ENCODE measurements at regions not wholly inside any gene's neighbourhood (a gene's known extent, or its start where the extent isn't known, plus 50 kb on each side); places are given as distances from the start of the nearest gene placed in this dataset.

GRCh38 chr10:14383266-14383665 lies 52.5 kb upstream of the FRMD4A start:
- H3K4me3 ChIP-seq (ENCODE audit: low read length in 2 of 2) = no peak overlapping the region
- H3K4me1 ChIP-seq (ENCODE audit: control insufficient read depth in 2 of 2, insufficient read depth in 1 of 2, low read depth in 1 of 2, low read length in 2 of 2) = peaks cover 9 to 16% of the 10 kb centered on the region in 2 donors
- H2BK15ac ChIP-seq (ENCODE audit: low read length) = no peak overlapping the region
- H2AK5ac ChIP-seq (ENCODE audit: low read depth, low read length) = no peak overlapping the region
- no peak overlapping the region for H4K91ac ChIP-seq (ENCODE audit: low read depth, low read length, poor library complexity)
- no peak overlapping the region for H3K4me2 ChIP-seq (ENCODE audit: insufficient read depth, low read length, poor library complexity, severe bottlenecking)
- no peak overlapping the region for H4K8ac ChIP-seq (ENCODE audit: low read depth, low read length)
- H3K36me3 ChIP-seq (replicated peaks in 1 of 2; ENCODE audit: control insufficient read depth in 2 of 2, insufficient read depth in 2 of 2, low read length in 2 of 2) = no peaks in the 10 kb centered on the region
- no peak overlapping the region for H3K9ac ChIP-seq (ENCODE audit: low read depth, low read length, poor library complexity)
- H3K27ac ChIP-seq (replicated peaks; ENCODE audit: low read length) = no peak overlapping the region
- no peak overlapping the region for H3K4ac ChIP-seq (ENCODE audit: low read length)
- whole genome bisulfite sequencing, 2 donors (ENCODE audit: extremely low coverage in 2 of 2, insufficient read length in 2 of 2, insufficient replicate concordance in 1 of 2) = no CpG with 5 or more reads among the region's 7 CpGs
- no peak overlapping the region for H2AFZ ChIP-seq (ENCODE audit: low read length)
- no peak overlapping the region for H3K23ac ChIP-seq (ENCODE audit: low read depth, low read length, poor library complexity)
- H3K14ac ChIP-seq (ENCODE audit: low read length) = no peak overlapping the region
- no peak for DNase-seq (ENCODE audit: low spot score)
- H3K27me3 ChIP-seq (ENCODE audit: control insufficient read depth in 3 of 3, insufficient read depth in 3 of 3, low read depth in 1 of 3, low read length in 3 of 3) = no peaks in the 10 kb centered on the region
- H2BK5ac ChIP-seq (ENCODE audit: low read length) = no peak overlapping the region
- no peak overlapping the region for H2BK12ac ChIP-seq (ENCODE audit: low read length)
- H2BK120ac ChIP-seq (ENCODE audit: low read depth, low read length) = no peak overlapping the region
- no peaks in the 10 kb centered on the region for H3K79me1 ChIP-seq (ENCODE audit: low read depth, low read length)
- no peaks in the 10 kb centered on the region for H3K9me3 ChIP-seq (replicated peaks in 1 of 2; ENCODE audit: control insufficient read depth in 2 of 2, insufficient read depth in 1 of 2, low read depth in 1 of 2, low read length in 2 of 2)
- no peak overlapping the region for H3K18ac ChIP-seq (ENCODE audit: low read length)

DNA sequence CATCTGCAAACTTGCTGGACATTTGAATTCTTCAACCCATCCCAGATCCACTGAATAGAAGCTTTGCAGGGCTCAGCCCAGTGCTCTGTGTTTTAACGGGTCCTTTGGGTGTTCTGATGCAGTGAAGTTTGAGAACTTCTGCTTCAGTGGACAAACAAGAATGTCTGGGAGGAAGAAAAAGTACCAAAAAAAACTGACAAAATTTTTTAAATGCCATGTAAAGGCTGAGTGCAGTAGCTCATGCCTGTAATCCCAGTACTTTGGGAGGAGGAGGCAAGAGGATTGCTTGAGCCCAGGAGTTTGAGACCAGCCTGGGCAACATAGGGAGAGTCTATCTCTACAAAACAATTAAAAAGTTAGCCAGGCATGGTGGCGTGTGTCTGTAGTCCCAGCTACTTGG lies 51.8 kb upstream of the FRMD4A start:
- H2AFZ ChIP-seq (ENCODE audit: low read length) = peak overlapping the region; percentile 65
- no peak overlapping the region for H3K27ac ChIP-seq (replicated peaks; ENCODE audit: low read length)
- no peak overlapping the region for H2BK120ac ChIP-seq (ENCODE audit: low read depth, low read length)
- H2BK5ac ChIP-seq (ENCODE audit: low read length) = no peak overlapping the region
- H4K91ac ChIP-seq (ENCODE audit: low read depth, low read length, poor library complexity) = no peak overlapping the region
- H2BK15ac ChIP-seq (ENCODE audit: low read length) = no peak overlapping the region
- no peak overlapping the region for H3K14ac ChIP-seq (ENCODE audit: low read length)
- H3K4me1 ChIP-seq (ENCODE audit: control insufficient read depth in 2 of 2, insufficient read depth in 1 of 2, low read depth in 1 of 2, low read length in 2 of 2) = peaks cover 9 to 22% of the 10 kb centered on the region in 2 donors
- no peak overlapping the region for H3K4me3 ChIP-seq (ENCODE audit: low read length in 2 of 2)
- no CpG with 5 or more reads among the region's 2 CpGs for WGBS, 2 donors (ENCODE audit: extremely low coverage in 2 of 2, insufficient read length in 2 of 2, insufficient replicate concordance in 1 of 2)
- H2BK12ac ChIP-seq (ENCODE audit: low read length) = no peak overlapping the region
- no peak overlapping the region for H3K23ac ChIP-seq (ENCODE audit: low read depth, low read length, poor library complexity)
- H3K9me3 ChIP-seq (replicated peaks in 1 of 2; ENCODE audit: control insufficient read depth in 2 of 2, insufficient read depth in 1 of 2, low read depth in 1 of 2, low read length in 2 of 2) = peaks cover 0 to 3% of the 10 kb centered on the region in 2 donors
- no peaks in the 10 kb centered on the region for H3K79me1 ChIP-seq (ENCODE audit: low read depth, low read length)
- no peak for DNase-seq (ENCODE audit: low spot score)
- no peak overlapping the region for H3K4me2 ChIP-seq (ENCODE audit: insufficient read depth, low read length, poor library complexity, severe bottlenecking)
- no peak overlapping the region for H3K4ac ChIP-seq (ENCODE audit: low read length)
- H3K27me3 ChIP-seq (ENCODE audit: control insufficient read depth in 3 of 3, insufficient read depth in 3 of 3, low read depth in 1 of 3, low read length in 3 of 3) = no peaks in the 10 kb centered on the region
- H3K18ac ChIP-seq (ENCODE audit: low read length) = no peak overlapping the region
- no peak overlapping the region for H4K8ac ChIP-seq (ENCODE audit: low read depth, low read length)
- H3K36me3 ChIP-seq (replicated peaks in 1 of 2; ENCODE audit: control insufficient read depth in 2 of 2, insufficient read depth in 2 of 2, low read length in 2 of 2) = no peaks in the 10 kb centered on the region
- no peak overlapping the region for H3K9ac ChIP-seq (ENCODE audit: low read depth, low read length, poor library complexity)
- no peak overlapping the region for H2AK5ac ChIP-seq (ENCODE audit: low read depth, low read length)

GRCh38 chr10:14382022-14382421 lies 51.3 kb upstream of the FRMD4A start:
- no peak for DNase-seq (ENCODE audit: low spot score)
- no peak overlapping the region for H3K4me2 ChIP-seq (ENCODE audit: insufficient read depth, low read length, poor library complexity, severe bottlenecking)
- H3K27me3 ChIP-seq (ENCODE audit: control insufficient read depth in 3 of 3, insufficient read depth in 3 of 3, low read depth in 1 of 3, low read length in 3 of 3) = no peaks in the 10 kb centered on the region
- H2BK5ac ChIP-seq (ENCODE audit: low read length) = no peak overlapping the region
- H3K18ac ChIP-seq (ENCODE audit: low read length) = no peak overlapping the region
- no CpG with 5 or more reads among the region's 5 CpGs for WGBS, 2 donors (ENCODE audit: extremely low coverage in 2 of 2, insufficient read length in 2 of 2, insufficient replicate concordance in 1 of 2)
- H3K79me1 ChIP-seq (ENCODE audit: low read depth, low read length) = no peaks in the 10 kb centered on the region
- H3K27ac ChIP-seq (replicated peaks; ENCODE audit: low read length) = no peak overlapping the region
- H3K4me1 ChIP-seq (ENCODE audit: control insufficient read depth in 2 of 2, insufficient read depth in 1 of 2, low read depth in 1 of 2, low read length in 2 of 2) = peaks cover 9 to 22% of the 10 kb centered on the region in 2 donors
- H2AK5ac ChIP-seq (ENCODE audit: low read depth, low read length) = no peak overlapping the region
- no peak overlapping the region for H2BK15ac ChIP-seq (ENCODE audit: low read length)
- H2BK12ac ChIP-seq (ENCODE audit: low read length) = no peak overlapping the region
- no peak overlapping the region for H3K23ac ChIP-seq (ENCODE audit: low read depth, low read length, poor library complexity)
- H2BK120ac ChIP-seq (ENCODE audit: low read depth, low read length) = no peak overlapping the region
- peaks cover 0 to 5% of the 10 kb centered on the region in 2 donors for H3K9me3 ChIP-seq (replicated peaks in 1 of 2; ENCODE audit: control insufficient read depth in 2 of 2, insufficient read depth in 1 of 2, low read depth in 1 of 2, low read length in 2 of 2)
- H3K4ac ChIP-seq (ENCODE audit: low read length) = no peak overlapping the region
- no peak overlapping the region for H3K9ac ChIP-seq (ENCODE audit: low read depth, low read length, poor library complexity)
- H4K91ac ChIP-seq (ENCODE audit: low read depth, low read length, poor library complexity) = no peak overlapping the region
- H3K14ac ChIP-seq (ENCODE audit: low read length) = no peak overlapping the region
- no peak overlapping the region for H3K4me3 ChIP-seq (ENCODE audit: low read length in 2 of 2)
- no peak overlapping the region for H4K8ac ChIP-seq (ENCODE audit: low read depth, low read length)
- H2AFZ ChIP-seq (ENCODE audit: low read length) = peak overlapping the region; percentile 65
- no peaks in the 10 kb centered on the region for H3K36me3 ChIP-seq (replicated peaks in 1 of 2; ENCODE audit: control insufficient read depth in 2 of 2, insufficient read depth in 2 of 2, low read length in 2 of 2)

DNA sequence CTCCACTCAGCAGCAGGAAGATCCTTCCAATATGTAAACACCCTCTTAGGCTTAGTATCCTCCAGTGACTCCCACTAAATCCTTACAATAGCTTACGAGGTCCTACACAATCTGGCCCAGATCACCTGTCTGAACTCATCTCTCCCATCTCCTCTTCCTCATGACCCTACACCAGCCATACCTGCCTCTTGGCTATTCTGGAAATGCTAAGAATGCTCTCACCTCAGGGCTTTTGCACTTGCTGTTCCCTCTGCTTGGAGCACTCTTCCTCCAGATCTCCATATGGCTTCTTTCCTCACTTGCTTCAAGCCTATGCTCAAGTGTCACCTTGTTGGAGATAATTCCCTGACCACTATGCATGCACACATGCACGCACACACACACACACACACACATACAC lies 50.8 kb upstream of the FRMD4A start:
- Histone ChIP-seq H3K27me3 (ENCODE audit: control insufficient read depth in 3 of 3, insufficient read depth in 3 of 3, low read depth in 1 of 3, low read length in 3 of 3) (no peaks in the 10 kb centered on the region), H3K9me3 (replicated peaks in 1 of 2; ENCODE audit: control insufficient read depth in 2 of 2, insufficient read depth in 1 of 2, low read depth in 1 of 2, low read length in 2 of 2) (peaks cover 0 to 5% of the 10 kb centered on the region in 2 donors), H3K23ac (ENCODE audit: low read depth, low read length, poor library complexity) (no peak overlapping the region), H2BK12ac (ENCODE audit: low read length) (no peak overlapping the region), H2AK5ac (ENCODE audit: low read depth, low read length) (no peak overlapping the region), H2BK15ac (ENCODE audit: low read length) (no peak overlapping the region), H3K79me1 (ENCODE audit: low read depth, low read length) (no peaks in the 10 kb centered on the region), H4K91ac (ENCODE audit: low read depth, low read length, poor library complexity) (no peak overlapping the region), H3K4ac (ENCODE audit: low read length) (no peak overlapping the region), H3K4me3 (ENCODE audit: low read length in 2 of 2) (no peak overlapping the region), H3K14ac (ENCODE audit: low read length) (no peak overlapping the region), H3K18ac (ENCODE audit: low read length) (no peak overlapping the region), H3K27ac (replicated peaks; ENCODE audit: low read length) (no peak overlapping the region), H3K36me3 (replicated peaks in 1 of 2; ENCODE audit: control insufficient read depth in 2 of 2, insufficient read depth in 2 of 2, low read length in 2 of 2) (no peaks in the 10 kb centered on the region), H3K9ac (ENCODE audit: low read depth, low read length, poor library complexity) (no peak overlapping the region), H3K4me2 (ENCODE audit: insufficient read depth, low read length, poor library complexity, severe bottlenecking) (no peak overlapping the region), H2AFZ (ENCODE audit: low read length) (no peak overlapping the region), H2BK120ac (ENCODE audit: low read depth, low read length) (no peak overlapping the region), H4K8ac (ENCODE audit: low read depth, low read length) (no peak overlapping the region), H3K4me1 (ENCODE audit: control insufficient read depth in 2 of 2, insufficient read depth in 1 of 2, low read depth in 1 of 2, low read length in 2 of 2) (peaks cover 9 to 22% of the 10 kb centered on the region in 2 donors), H2BK5ac (ENCODE audit: low read length) (no peak overlapping the region)
- DNase-seq (ENCODE audit: low spot score) = no peak
- WGBS, 2 donors (ENCODE audit: extremely low coverage in 2 of 2, insufficient read length in 2 of 2, insufficient replicate concordance in 1 of 2) = no CpG with 5 or more reads among the region's 2 CpGs
